SU-DHL-6 (cell line): ENCODE measurements at regions not wholly inside any gene's neighbourhood (a gene's known extent, or its start where the extent isn't known, plus 50 kb on each side); places are given as distances from the start of the nearest gene placed in this dataset.

Experiments used
- H2AFZ ChIP-seq: fragments of 200-600 bp; sonication (generic); 2 replicates; pipeline ENCODE4 v1.6.1; 2014; ENCODE audit warnings: low read depth, mild to moderate bottlenecking, moderate library complexity, mixed read lengths, antibody characterized with exemption, low read length; ENCODE audit not compliant: severe bottlenecking
- H3F3A ChIP-seq: fragments of 200-600 bp; shearing (Covaris generic); 2 replicates; pipeline ENCODE4 v1.6.0; 2016; ENCODE audit warnings: antibody characterized with exemption, mild to moderate bottlenecking; ENCODE audit not compliant: insufficient read depth
- H3K27ac ChIP-seq: fragments of 200-600 bp; sonication (generic); 2 replicates; pipeline ENCODE4 v1.5.1; 2016; ENCODE audit warnings: low read depth, mild to moderate bottlenecking, low read length, moderate library complexity, mixed read lengths
- H3K27me3 ChIP-seq: fragments of 200-600 bp; sonication (generic), shearing (Covaris generic); 2 replicates; pipeline ENCODE4 v1.6.0; 2014; ENCODE audit warnings: mild to moderate bottlenecking, low read length
- H3K36me3 ChIP-seq: fragments of 200-600 bp; sonication (generic); 2 replicates; pipeline ENCODE4 v1.6.1; 2014; ENCODE audit warnings: mild to moderate bottlenecking, low read length, mixed read lengths
- H3K4me2 ChIP-seq: fragments of 300-600, 200-600 bp; shearing (Covaris generic), sonication (generic); 2 replicates; pipeline ENCODE4 v1.6.0; 2014; ENCODE audit warnings: low read length, low read depth, mild to moderate bottlenecking; ENCODE audit not compliant: poor library complexity, severe bottlenecking
- H3K4me3 ChIP-seq: fragments of 200-600 bp; sonication (generic); 2 replicates; pipeline ENCODE4 v1.5.1; 2014; ENCODE audit warnings: antibody characterized with exemption, low read length, mild to moderate bottlenecking, mixed read lengths; ENCODE audit not compliant: insufficient read depth, poor library complexity, severe bottlenecking
- H3K79me2 ChIP-seq: fragments of 200-600 bp; sonication (generic); 2 replicates; pipeline ENCODE4 v1.6.1; 2014; ENCODE audit warnings: mild to moderate bottlenecking, low read length, moderate library complexity; ENCODE audit not compliant: insufficient read depth
- H3K9ac ChIP-seq: fragments of 200-600 bp; sonication (generic); 2 replicates; pipeline ENCODE4 v1.7.0; 2014; ENCODE audit warnings: mild to moderate bottlenecking, low read length
- H3K9me2 ChIP-seq: fragments of 200-600 bp; sonication (generic); replicated peaks from 2 replicates; pipeline ENCODE4 v1.6.1; 2014; ENCODE audit warnings: low read length; ENCODE audit not compliant: insufficient read depth
- H3K9me3 ChIP-seq: fragments of 200-600 bp; sonication (generic); 2 replicates; pipeline ENCODE4 v1.6.1; 2014; ENCODE audit warnings: low read length, mixed read lengths; ENCODE audit not compliant: insufficient read depth
- H4K20me1 ChIP-seq: fragments of 200-600 bp; sonication (generic); 2 replicates; pipeline ENCODE4 v1.6.1; 2014; ENCODE audit warnings: low read depth, mild to moderate bottlenecking, antibody characterized with exemption, low read length, moderate library complexity, mixed read lengths
- EZH2phosphoT487 ChIP-seq: fragments of 200-600 bp; sonication (generic), shearing (Covaris generic); conservative IDR thresholded peaks from 2 replicates; pipeline ENCODE4 v1.6.1; 2018; ENCODE audit warnings: mild to moderate bottlenecking, antibody characterized with exemption, low read length, moderate library complexity, mixed read lengths
- TF ChIP-seq, protein P1 (sequence below): fragments of 200-600 bp; sonication (generic); IDR thresholded peaks from one replicate; pipeline ENCODE4 v1.5.1; 2017; ENCODE audit warnings: antibody characterized with exemption, mild to moderate bottlenecking, low read length, moderate library complexity; ENCODE audit not compliant: insufficient read depth, poor library complexity, severe bottlenecking

DNA sequence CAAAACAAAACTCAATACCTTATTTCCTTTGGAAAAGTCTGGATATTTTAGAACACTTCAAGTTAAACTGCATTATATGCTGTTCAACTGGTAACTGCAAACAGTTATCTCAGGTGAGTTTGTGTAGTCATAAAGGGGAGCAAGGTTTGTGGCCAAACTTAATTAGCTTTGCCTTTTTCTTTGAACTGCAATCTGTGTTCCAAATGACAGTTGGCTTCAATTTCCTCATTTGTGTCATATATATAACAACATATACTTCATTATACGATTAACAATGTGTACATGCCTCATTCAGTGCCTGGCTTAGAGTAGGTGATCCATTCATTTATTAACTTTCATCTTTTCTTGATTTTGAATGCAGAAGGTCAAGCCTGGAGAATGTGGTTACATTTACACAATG, 55.8 kb downstream of the KCNE4 start:
- Histone ChIP-seq H2AFZ (no peak overlapping the region), H3K79me2 (no peaks in the 10 kb centered on the region), H3K9me2 (no peaks in the 10 kb centered on the region), H3K4me2 (no peak overlapping the region), H3K9me3 (no peaks in the 10 kb centered on the region), H4K20me1 (no peaks in the 10 kb centered on the region), H3K9ac (no peak overlapping the region), H3K27me3 (no peaks in the 10 kb centered on the region), H3K27ac (no peak overlapping the region), H3K36me3 (no peaks in the 10 kb centered on the region), H3F3A (no peaks in the 10 kb centered on the region), H3K4me3 (no peak overlapping the region)
- TF ChIP-seq, protein P1, sequence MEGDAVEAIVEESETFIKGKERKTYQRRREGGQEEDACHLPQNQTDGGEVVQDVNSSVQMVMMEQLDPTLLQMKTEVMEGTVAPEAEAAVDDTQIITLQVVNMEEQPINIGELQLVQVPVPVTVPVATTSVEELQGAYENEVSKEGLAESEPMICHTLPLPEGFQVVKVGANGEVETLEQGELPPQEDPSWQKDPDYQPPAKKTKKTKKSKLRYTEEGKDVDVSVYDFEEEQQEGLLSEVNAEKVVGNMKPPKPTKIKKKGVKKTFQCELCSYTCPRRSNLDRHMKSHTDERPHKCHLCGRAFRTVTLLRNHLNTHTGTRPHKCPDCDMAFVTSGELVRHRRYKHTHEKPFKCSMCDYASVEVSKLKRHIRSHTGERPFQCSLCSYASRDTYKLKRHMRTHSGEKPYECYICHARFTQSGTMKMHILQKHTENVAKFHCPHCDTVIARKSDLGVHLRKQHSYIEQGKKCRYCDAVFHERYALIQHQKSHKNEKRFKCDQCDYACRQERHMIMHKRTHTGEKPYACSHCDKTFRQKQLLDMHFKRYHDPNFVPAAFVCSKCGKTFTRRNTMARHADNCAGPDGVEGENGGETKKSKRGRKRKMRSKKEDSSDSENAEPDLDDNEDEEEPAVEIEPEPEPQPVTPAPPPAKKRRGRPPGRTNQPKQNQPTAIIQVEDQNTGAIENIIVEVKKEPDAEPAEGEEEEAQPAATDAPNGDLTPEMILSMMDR = no peak
- no peak for TF ChIP-seq EZH2phosphoT487

DNA sequence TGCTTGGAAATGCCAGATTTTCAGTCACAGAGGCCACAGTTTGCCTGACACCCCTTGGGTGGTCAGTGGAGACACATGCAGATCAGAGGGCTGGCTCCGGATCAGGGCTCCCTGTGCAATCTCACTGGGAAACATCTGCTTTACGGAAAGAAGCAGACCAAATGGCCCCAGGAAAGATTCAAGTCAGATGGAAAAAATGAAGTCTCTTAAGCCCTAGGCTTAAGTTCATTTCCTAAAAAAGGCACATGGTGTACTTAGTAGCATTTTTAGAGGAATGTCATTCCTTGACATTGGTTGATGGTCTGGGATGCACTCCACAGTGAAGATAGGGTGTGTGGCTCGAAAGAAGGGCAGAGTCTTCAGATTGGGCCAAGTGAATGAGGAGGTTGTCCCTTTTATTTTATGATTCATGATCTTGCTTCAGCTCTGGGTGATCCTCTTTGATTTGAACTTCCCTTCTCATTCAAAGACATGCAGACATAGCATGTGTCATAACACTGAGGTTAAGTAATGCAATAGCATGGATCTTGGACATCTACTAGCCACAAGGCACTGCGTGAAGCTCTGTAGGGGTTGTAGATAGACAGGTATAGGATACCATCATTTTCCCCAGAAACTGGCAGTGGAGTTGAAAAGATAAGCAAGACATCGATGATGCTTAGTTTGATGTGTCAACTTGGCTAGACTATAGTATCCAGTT, 56.5 kb downstream of the KCNE4 start:
- H3K4me3 ChIP-seq = no peak overlapping the region
- H2AFZ ChIP-seq = no peak overlapping the region
- H3K4me2 ChIP-seq = no peak overlapping the region
- no peak overlapping the region for H3K9ac ChIP-seq
- no peaks in the 10 kb centered on the region for H4K20me1 ChIP-seq
- H3K27ac ChIP-seq = no peak overlapping the region
- no peaks in the 10 kb centered on the region for H3K79me2 ChIP-seq
- H3K9me2 ChIP-seq = no peaks in the 10 kb centered on the region
- no peaks in the 10 kb centered on the region for H3K9me3 ChIP-seq
- no peaks in the 10 kb centered on the region for H3K36me3 ChIP-seq
- no peak for TF ChIP-seq EZH2phosphoT487
- TF ChIP-seq, protein P1 = no peak
- no peaks in the 10 kb centered on the region for H3F3A ChIP-seq
- H3K27me3 ChIP-seq = no peaks in the 10 kb centered on the region

DNA sequence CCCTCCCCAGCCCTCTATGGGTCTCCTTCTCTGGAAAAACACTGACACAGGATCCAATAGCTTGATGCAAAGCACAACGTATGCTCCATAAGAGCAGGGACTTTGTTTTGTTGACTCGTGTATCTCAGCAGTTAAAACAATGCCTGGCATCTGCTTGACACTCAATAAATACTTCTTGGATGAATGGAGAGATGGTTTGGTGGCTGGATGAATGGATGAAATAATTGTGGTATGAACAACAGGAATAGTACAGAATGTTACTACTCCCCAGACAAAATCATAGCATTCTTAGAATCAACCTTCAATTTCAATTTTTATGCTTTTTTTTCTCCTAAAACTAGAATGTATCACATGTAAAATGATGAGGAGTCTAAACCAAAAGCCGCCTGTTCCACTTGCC, 57.4 kb downstream of the KCNE4 start:
- Histone ChIP-seq H3K4me3 (no peak overlapping the region), H3K36me3 (no peaks in the 10 kb centered on the region), H3K79me2 (no peaks in the 10 kb centered on the region), H2AFZ (no peak overlapping the region), H3K4me2 (no peak overlapping the region), H3K9me3 (no peaks in the 10 kb centered on the region), H3K27me3 (no peaks in the 10 kb centered on the region), H4K20me1 (no peaks in the 10 kb centered on the region), H3K27ac (no peak overlapping the region), H3K9ac (no peak overlapping the region), H3K9me2 (no peaks in the 10 kb centered on the region), H3F3A (no peaks in the 10 kb centered on the region)
- TF ChIP-seq EZH2phosphoT487 = no peak
- TF ChIP-seq, protein P1 = no peak
